ENCODE measurements at regions not wholly inside any gene's neighbourhood (a gene's known extent, or its start where the extent isn't known, plus 50 kb on each side); places are given as distances from the start of the nearest gene placed in this dataset.

DNA sequence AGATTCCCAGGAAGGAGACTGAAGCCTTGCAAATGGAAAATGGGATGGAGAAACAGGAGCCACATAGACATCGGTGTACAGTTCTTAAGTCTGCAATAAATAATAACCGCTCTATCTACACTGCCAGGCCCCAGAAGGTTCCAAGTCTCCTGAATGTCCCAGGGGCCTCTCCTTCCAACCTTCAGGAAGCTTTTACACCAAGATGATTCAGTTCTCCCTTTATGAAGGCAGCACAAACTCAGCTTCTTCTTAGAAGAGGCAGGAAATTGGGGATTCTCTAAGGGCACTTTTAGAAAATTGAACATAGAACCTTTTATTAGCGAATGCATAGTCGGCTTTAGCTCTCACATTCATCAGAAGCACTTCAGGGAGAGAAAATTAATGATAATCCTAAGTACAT lies 130.8 kb upstream of the LYZL1 start:
- Histone ChIP-seq H3K36me3 (ENCODE audit: insufficient read depth, low read length) (no peaks in the 10 kb centered on the region), H2AFZ (ENCODE audit: low read length, unreplicated experiment) (no peak overlapping the region), H3K4me1 (ENCODE audit: control insufficient read depth, insufficient read depth, low read length, unreplicated experiment) (peaks cover 15% of the 10 kb centered on the region), H3K79me2 (ENCODE audit: control insufficient read depth, insufficient read depth, low read length, unreplicated experiment) (no peaks in the 10 kb centered on the region), H3K27ac (ENCODE audit: low read depth, low read length) (no peak overlapping the region), H3K4me3 (ENCODE audit: low read depth, low read length) (no peak overlapping the region), H3K27me3 (ENCODE audit: insufficient read depth, low read length) (no peaks in the 10 kb centered on the region)

DNA sequence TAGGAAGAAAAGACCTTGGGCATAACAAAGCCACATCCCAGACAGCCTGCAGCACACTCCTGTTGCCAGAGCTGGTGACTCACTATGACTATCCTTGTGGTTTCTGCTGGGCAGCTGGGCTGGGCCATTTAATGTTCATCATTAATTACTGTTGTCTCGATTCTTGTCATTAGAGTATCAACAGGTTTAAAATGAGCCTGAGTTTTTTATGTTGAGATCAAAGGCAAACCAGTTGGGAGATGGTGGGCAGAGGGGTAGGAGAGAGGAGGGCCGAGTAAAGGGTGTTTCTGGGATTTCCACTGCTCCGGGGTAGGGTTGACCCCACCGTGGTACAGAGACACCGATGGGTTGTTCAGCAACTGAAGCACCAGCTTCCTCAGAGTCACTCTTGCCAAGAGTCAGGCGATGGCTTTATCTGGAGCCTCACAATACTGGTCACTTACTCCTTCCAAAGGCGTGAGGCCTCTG lies 128.7 kb upstream of the LYZL1 start:
- peak overlapping the region; percentile 65 for H3K27ac ChIP-seq (ENCODE audit: low read depth, low read length)
- H3K36me3 ChIP-seq (ENCODE audit: insufficient read depth, low read length): no peaks in the 10 kb centered on the region
- H3K79me2 ChIP-seq (ENCODE audit: control insufficient read depth, insufficient read depth, low read length, unreplicated experiment): no peaks in the 10 kb centered on the region
- H3K4me3 ChIP-seq (ENCODE audit: low read depth, low read length): peak overlapping the region; percentile 5; the same call in 1 of the 2 replicates
- no peaks in the 10 kb centered on the region for H3K27me3 ChIP-seq (ENCODE audit: insufficient read depth, low read length)
- H2AFZ ChIP-seq (ENCODE audit: low read length, unreplicated experiment): peak overlapping the region; percentile 11
- H3K4me1 ChIP-seq (ENCODE audit: control insufficient read depth, insufficient read depth, low read length, unreplicated experiment): peaks cover 21% of the 10 kb centered on the region

DNA sequence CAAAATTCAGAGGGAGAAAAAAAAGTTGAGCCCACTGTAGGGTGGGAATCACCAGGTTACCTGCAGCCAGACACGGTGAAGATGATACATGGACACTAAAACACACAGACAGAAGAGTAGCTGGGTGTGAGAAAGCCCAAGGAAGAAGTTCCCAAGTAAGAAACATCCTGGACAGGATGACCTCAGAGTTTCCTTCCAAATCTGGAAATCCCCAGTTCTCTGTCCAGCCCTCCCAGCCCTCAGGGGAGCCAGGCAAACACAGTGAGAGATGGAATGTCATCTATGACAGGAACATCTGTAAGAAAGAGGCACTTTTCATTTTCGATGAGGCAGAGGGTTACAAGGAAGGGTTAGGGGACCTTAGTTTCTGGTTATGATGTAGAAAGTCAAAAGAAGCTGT lies 125.1 kb upstream of the LYZL1 start:
- no peak overlapping the region for H3K4me3 ChIP-seq (ENCODE audit: low read depth, low read length)
- H2AFZ ChIP-seq (ENCODE audit: low read length, unreplicated experiment): no peak overlapping the region

DNA sequence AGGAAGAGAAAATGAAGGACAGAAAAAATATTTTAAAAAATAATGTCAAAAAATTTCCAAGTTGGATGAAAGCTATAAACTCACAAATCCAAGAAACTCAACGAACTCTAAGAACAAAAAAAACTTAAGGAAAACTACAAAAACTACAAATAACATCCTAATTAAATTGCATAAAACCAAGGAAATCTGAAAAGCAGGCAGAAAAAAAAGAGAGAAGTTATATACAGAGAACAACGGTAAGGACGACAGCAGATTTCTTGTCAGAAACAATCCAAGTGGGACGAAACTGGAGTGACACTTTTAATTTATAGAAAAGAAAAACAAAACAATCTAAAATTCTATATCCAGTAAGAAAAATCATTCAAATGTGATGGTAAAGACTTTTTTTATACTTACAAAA lies 122.2 kb upstream of the LYZL1 start:
- Histone ChIP-seq H3K4me3 (ENCODE audit: low read depth, low read length) (no peak overlapping the region), H2AFZ (ENCODE audit: low read length, unreplicated experiment) (no peak overlapping the region), H3K4me1 (ENCODE audit: control insufficient read depth, insufficient read depth, low read length, unreplicated experiment) (peaks cover 6% of the 10 kb centered on the region), H3K36me3 (ENCODE audit: insufficient read depth, low read length) (no peaks in the 10 kb centered on the region; the same call in 1 of the 2 replicates), H3K27ac (ENCODE audit: low read depth, low read length) (no peak overlapping the region), H3K27me3 (ENCODE audit: insufficient read depth, low read length) (no peaks in the 10 kb centered on the region), H3K79me2 (ENCODE audit: control insufficient read depth, insufficient read depth, low read length, unreplicated experiment) (no peaks in the 10 kb centered on the region)

More for the DNA sequence above, 125.1 kb upstream of the LYZL1 start:
- Histone ChIP-seq H3K36me3 (ENCODE audit: insufficient read depth, low read length) (no peaks in the 10 kb centered on the region), H3K4me1 (ENCODE audit: control insufficient read depth, insufficient read depth, low read length, unreplicated experiment) (peaks cover 21% of the 10 kb centered on the region), H3K27ac (ENCODE audit: low read depth, low read length) (peak overlapping the region; percentile 59), H3K79me2 (ENCODE audit: control insufficient read depth, insufficient read depth, low read length, unreplicated experiment) (no peaks in the 10 kb centered on the region), H3K27me3 (ENCODE audit: insufficient read depth, low read length) (no peaks in the 10 kb centered on the region)

DNA sequence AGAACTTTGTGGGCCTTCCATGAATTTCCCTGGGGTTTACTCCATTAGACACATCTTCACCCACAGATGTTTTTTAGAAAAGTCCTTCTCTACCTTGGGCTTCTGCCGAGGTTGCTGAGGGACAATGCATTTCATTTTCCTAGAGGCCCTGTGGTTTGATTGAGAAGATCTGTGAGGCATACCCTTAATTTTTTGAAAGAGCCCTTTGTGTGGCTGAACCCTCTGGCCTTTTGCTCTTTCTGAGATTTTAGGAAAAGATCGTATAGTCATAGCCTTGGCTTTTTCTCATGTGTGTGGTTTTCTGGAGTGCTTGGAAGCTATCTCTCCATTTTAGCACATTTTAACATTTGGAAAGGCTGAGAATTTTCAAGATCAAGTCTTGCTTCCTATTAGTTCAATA lies 119.8 kb upstream of the LYZL1 start:
- Histone ChIP-seq H3K27me3 (ENCODE audit: insufficient read depth, low read length) (no peaks in the 10 kb centered on the region), H3K36me3 (ENCODE audit: insufficient read depth, low read length) (no peaks in the 10 kb centered on the region; the same call in 1 of the 2 replicates), H3K4me3 (ENCODE audit: low read depth, low read length) (no peak overlapping the region), H3K79me2 (ENCODE audit: control insufficient read depth, insufficient read depth, low read length, unreplicated experiment) (no peaks in the 10 kb centered on the region), H3K27ac (ENCODE audit: low read depth, low read length) (no peak overlapping the region), H2AFZ (ENCODE audit: low read length, unreplicated experiment) (no peak overlapping the region), H3K4me1 (ENCODE audit: control insufficient read depth, insufficient read depth, low read length, unreplicated experiment) (no peaks in the 10 kb centered on the region)

GRCh38 chr10:29171717-29172116 lies 117.2 kb upstream of the LYZL1 start:
- Histone ChIP-seq H3K27me3 (ENCODE audit: insufficient read depth, low read length) (no peaks in the 10 kb centered on the region), H2AFZ (ENCODE audit: low read length, unreplicated experiment) (no peak overlapping the region), H3K79me2 (ENCODE audit: control insufficient read depth, insufficient read depth, low read length, unreplicated experiment) (no peaks in the 10 kb centered on the region), H3K4me3 (ENCODE audit: low read depth, low read length) (no peak overlapping the region), H3K27ac (ENCODE audit: low read depth, low read length) (no peak overlapping the region), H3K4me1 (ENCODE audit: control insufficient read depth, insufficient read depth, low read length, unreplicated experiment) (no peaks in the 10 kb centered on the region), H3K36me3 (ENCODE audit: insufficient read depth, low read length) (no peaks in the 10 kb centered on the region; the same call in 1 of the 2 replicates)

DNA sequence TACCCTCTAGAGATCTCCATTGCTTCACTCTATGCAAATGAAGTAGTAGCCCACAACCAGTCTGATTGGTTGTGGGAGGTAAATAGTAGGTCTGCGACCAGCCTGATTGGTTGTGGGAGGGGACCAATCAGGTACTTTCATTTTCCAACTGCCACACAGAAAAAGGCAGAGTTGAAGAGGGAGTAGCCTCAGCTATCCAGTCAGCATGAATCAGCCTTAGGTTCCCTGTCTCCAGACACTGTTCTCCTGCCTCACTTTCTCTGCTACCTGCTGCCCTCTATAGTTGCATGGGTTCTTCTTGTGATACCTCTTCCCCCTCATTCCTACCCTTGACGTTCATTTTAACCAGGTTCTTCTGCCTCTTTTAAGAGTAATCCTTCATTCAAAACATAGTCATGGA lies 114.5 kb upstream of the LYZL1 start:
- H3K4me3 ChIP-seq (ENCODE audit: low read depth, low read length): no peak overlapping the region
- no peak overlapping the region for H3K27ac ChIP-seq (ENCODE audit: low read depth, low read length)
- no peaks in the 10 kb centered on the region; the same call in 1 of the 2 replicates for H3K36me3 ChIP-seq (ENCODE audit: insufficient read depth, low read length)
- no peak overlapping the region for H2AFZ ChIP-seq (ENCODE audit: low read length, unreplicated experiment)
- H3K79me2 ChIP-seq (ENCODE audit: control insufficient read depth, insufficient read depth, low read length, unreplicated experiment): no peaks in the 10 kb centered on the region
- no peaks in the 10 kb centered on the region for H3K4me1 ChIP-seq (ENCODE audit: control insufficient read depth, insufficient read depth, low read length, unreplicated experiment)
- H3K27me3 ChIP-seq (ENCODE audit: insufficient read depth, low read length): peaks cover 14% of the 10 kb centered on the region; the same call in 1 of the 2 replicates

DNA sequence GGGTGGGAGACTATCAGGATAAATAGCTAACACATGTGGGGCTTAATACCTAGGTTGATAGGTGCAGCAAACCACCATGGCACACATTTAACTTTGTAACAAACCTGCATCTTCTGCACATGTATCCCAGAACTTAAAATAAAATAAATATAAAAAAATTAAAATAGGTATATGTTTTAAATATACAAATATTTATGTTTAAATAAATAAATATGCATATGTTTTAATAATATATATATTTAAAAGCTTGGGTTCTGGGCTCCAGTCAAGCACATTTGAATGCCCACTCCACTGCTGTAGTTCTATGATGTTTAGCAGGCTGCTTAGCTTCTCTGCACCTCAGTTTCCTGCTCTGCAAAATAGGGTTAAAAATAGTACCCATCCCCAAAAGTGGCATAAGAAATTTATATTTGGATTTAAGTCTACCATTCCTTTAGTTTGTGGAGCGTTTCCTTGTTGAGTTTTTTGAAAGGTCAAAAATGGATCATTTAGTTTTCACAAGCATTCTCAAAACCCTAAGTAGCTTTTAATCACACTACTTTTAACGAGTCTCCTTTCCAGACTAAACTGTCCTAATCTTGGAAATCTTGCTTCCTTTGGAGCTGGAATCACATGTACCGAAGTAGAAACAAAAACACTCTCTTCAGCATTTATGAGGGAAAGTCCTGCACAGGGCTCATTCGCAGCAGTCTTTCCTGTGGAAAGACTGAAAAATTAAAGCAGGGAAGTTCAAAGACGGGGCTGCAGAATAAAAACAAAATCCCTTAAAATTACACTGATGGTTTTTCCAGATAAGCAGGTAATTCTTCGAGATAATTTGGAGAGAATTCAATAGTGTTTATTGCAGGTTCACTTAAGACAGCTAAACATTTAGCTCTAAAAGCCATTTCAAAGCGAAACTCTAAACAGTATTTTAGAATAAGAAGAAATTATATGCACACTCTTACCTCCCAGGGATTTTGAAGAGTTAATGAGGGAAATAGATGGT lies 111.7 kb upstream of the LYZL1 start:
- no peak overlapping the region for H3K4me3 ChIP-seq (ENCODE audit: low read depth, low read length)
- H3K27ac ChIP-seq (ENCODE audit: low read depth, low read length): no peak overlapping the region
- no peaks in the 10 kb centered on the region for H3K79me2 ChIP-seq (ENCODE audit: control insufficient read depth, insufficient read depth, low read length, unreplicated experiment)
- peaks cover 33% of the 10 kb centered on the region for H3K27me3 ChIP-seq (ENCODE audit: insufficient read depth, low read length)
- H3K4me1 ChIP-seq (ENCODE audit: control insufficient read depth, insufficient read depth, low read length, unreplicated experiment): no peaks in the 10 kb centered on the region
- H2AFZ ChIP-seq (ENCODE audit: low read length, unreplicated experiment): no peak overlapping the region
- no peaks in the 10 kb centered on the region for H3K36me3 ChIP-seq (ENCODE audit: insufficient read depth, low read length)

GRCh38 chr10:29181936-29182335 lies 106.9 kb upstream of the LYZL1 start:
- Histone ChIP-seq H3K27me3 (ENCODE audit: insufficient read depth, low read length) (peaks cover 35% of the 10 kb centered on the region), H3K36me3 (ENCODE audit: insufficient read depth, low read length) (no peaks in the 10 kb centered on the region), H3K79me2 (ENCODE audit: control insufficient read depth, insufficient read depth, low read length, unreplicated experiment) (no peaks in the 10 kb centered on the region), H3K4me1 (ENCODE audit: control insufficient read depth, insufficient read depth, low read length, unreplicated experiment) (peaks cover 8% of the 10 kb centered on the region), H3K27ac (ENCODE audit: low read depth, low read length) (no peak overlapping the region), H2AFZ (ENCODE audit: low read length, unreplicated experiment) (no peak overlapping the region), H3K4me3 (ENCODE audit: low read depth, low read length) (no peak overlapping the region)

DNA sequence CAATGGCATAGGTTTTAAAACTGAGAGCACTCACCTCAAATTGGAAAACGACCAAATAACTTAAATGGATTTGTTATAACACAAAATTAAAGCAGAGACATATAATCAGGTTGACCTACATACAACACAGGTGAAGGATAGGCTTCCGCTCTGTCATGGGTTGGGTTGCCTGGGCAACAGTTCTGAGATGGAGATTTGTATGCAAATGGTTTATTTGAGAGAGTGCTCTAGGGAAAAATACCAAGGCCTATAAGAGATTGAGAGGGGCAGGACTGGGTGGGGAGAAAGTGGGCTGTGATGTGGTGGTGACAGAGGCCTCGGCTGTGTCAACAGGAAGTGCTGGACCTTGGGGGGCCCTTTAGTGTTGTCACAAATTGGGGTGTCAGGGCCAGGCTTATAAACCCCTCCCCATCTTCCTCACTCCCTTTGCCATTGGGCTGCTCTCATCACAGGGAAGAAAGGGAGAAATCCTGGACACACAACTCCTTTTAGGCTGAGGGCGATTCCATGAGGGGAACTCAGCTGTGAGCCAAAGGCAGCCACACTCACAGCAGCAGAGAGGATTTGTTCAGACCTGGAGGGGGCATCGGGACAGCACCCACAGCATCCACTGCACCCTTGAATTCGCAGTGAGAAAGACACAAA lies 105.4 kb upstream of the LYZL1 start:
- Histone ChIP-seq H3K79me2 (ENCODE audit: control insufficient read depth, insufficient read depth, low read length, unreplicated experiment) (no peaks in the 10 kb centered on the region), H3K4me1 (ENCODE audit: control insufficient read depth, insufficient read depth, low read length, unreplicated experiment) (peaks cover 8% of the 10 kb centered on the region), H3K27ac (ENCODE audit: low read depth, low read length) (no peak overlapping the region), H3K36me3 (ENCODE audit: insufficient read depth, low read length) (no peaks in the 10 kb centered on the region), H3K4me3 (ENCODE audit: low read depth, low read length) (no peak overlapping the region), H2AFZ (ENCODE audit: low read length, unreplicated experiment) (no peak overlapping the region), H3K27me3 (ENCODE audit: insufficient read depth, low read length) (peaks cover 29% of the 10 kb centered on the region)

Measured in ACC112 (cell line).